GM18861 (cell line): ENCODE measurements at regions not wholly inside any gene's neighbourhood (a gene's known extent, or its start where the extent isn't known, plus 50 kb on each side); places are given as distances from the start of the nearest gene placed in this dataset.
"Not testable (repeated sequence)": the region's sequence is repeated elsewhere in the genome, so short reads cannot be mapped to it uniquely, and the experiment has no call there.

Experiments used
- ATAC-seq: cut with Tn5 transposase; IDR thresholded peaks from one replicate; pipeline ENCODE4 v1.9.1; 2021; ENCODE audit not compliant: unreplicated experiment

GRCh38 chr2:208607694-208608093 lies 201.1 kb downstream of the PTH2R start:
- no peak for ATAC-seq

GRCh38 chr2:208608122-208608835 lies 201.7 kb downstream of the PTH2R start:
- no peak for ATAC-seq

GRCh38 chr2:208609166-208609804 lies 202.7 kb downstream of the PTH2R start:
- no peak for ATAC-seq

- ATAC-seq = not testable (repeated sequence)
Observed at GRCh38 chr2:208615675-208616074, 209.1 kb downstream of the PTH2R start.

GRCh38 chr2:208618220-208618619 lies 211.6 kb downstream of the PTH2R start:
- ATAC-seq = no peak

GRCh38 chr2:208619993-208620392 lies 213.4 kb downstream of the PTH2R start:
- ATAC-seq = no peak

- ATAC-seq = no peak
Observed at GRCh38 chr2:208620487-208620978, 213.9 kb downstream of the PTH2R start.

GRCh38 chr2:208627110-208627884 lies 220.7 kb downstream of the PTH2R start:
- ATAC-seq = no peak

GRCh38 chr2:208627916-208628315 lies 221.3 kb downstream of the PTH2R start:
- ATAC-seq = no peak

GRCh38 chr2:208638059-208638458 lies 231.5 kb downstream of the PTH2R start:
- ATAC-seq = peak; percentile 47

- ATAC-seq = no peak
Observed at GRCh38 chr2:208642125-208642779, 235.7 kb downstream of the PTH2R start.

- ATAC-seq = peak; percentile 70
Observed at GRCh38 chr2:208643145-208643544, 236.6 kb downstream of the PTH2R start.

- no peak for ATAC-seq
Observed at GRCh38 chr2:208645226-208645625, 238.6 kb downstream of the PTH2R start.

- no peak for ATAC-seq
Observed at GRCh38 chr2:208648368-208648767, 241.8 kb downstream of the PTH2R start.

GRCh38 chr2:208653383-208653782 lies 246.8 kb downstream of the PTH2R start:
- no peak for ATAC-seq

- no peak for ATAC-seq
Observed at GRCh38 chr2:208654056-208654455, 247.5 kb downstream of the PTH2R start.

- ATAC-seq = no peak
Observed at GRCh38 chr2:208657468-208657867, 250.9 kb downstream of the PTH2R start.

- no peak for ATAC-seq
Observed at GRCh38 chr2:208669394-208669793, 262.8 kb downstream of the PTH2R start.

- ATAC-seq = no peak
Observed at GRCh38 chr2:208671284-208671683, 264.7 kb downstream of the PTH2R start.

- ATAC-seq = no peak
Observed at GRCh38 chr2:208671886-208672680, 265.5 kb downstream of the PTH2R start.
